Left ventricle myocardium inferior (tissue), 1 donor: ENCODE measurements at regions not wholly inside any gene's neighbourhood (a gene's known extent, or its start where the extent isn't known, plus 50 kb on each side); places are given as distances from the start of the nearest gene placed in this dataset.

Source experiments
- DNase-seq: peaks from one replicate; pipeline ENCODE4 v3.0.0-alpha.2; 2020
- H3K27ac ChIP-seq: fragments of 200-600 bp; replicated peaks from 2 replicates; pipeline ENCODE4 v1.8.0; 2021
- H3K27me3 ChIP-seq: fragments of 200-600 bp; 2 replicates; pipeline ENCODE4 v1.8.0; 2021; ENCODE audit warnings: low read depth
- H3K36me3 ChIP-seq: fragments of 200-600 bp; 2 replicates; pipeline ENCODE4 v1.8.0; 2021
- H3K4me1 ChIP-seq: fragments of 200-600 bp; 2 replicates; pipeline ENCODE4 v1.8.0; 2021
- H3K4me3 ChIP-seq: fragments of 200-600 bp; 2 replicates; pipeline ENCODE4 v1.8.0; 2021; ENCODE audit warnings: mild to moderate bottlenecking, moderate library complexity
- H3K9me3 ChIP-seq: fragments of 200-600 bp; replicated peaks from 2 replicates; pipeline ENCODE4 v1.8.0; 2021
- intact Hi-C: fragments of 100-400 bp; cut with micrococcal nuclease; formaldehyde crosslinking; loops from one replicate; pipeline ENCODE4 v1.11.0; 2022
- TF ChIP-seq, protein P1 (sequence below): fragments of 200-600 bp; IDR thresholded peaks from 2 replicates; pipeline ENCODE4 v1.8.0; 2021; ENCODE audit warnings: antibody characterized with exemption, mild to moderate bottlenecking, borderline replicate concordance
- donor health status: DM: no; HTN: yes; CAD: no; lungs with severe emphysema.

GRCh38 chr15:87667643-87668042, 588.9 kb downstream of the NTRK3 start:
- no peaks in the 10 kb centered on the region for H3K4me1 ChIP-seq

DNA sequence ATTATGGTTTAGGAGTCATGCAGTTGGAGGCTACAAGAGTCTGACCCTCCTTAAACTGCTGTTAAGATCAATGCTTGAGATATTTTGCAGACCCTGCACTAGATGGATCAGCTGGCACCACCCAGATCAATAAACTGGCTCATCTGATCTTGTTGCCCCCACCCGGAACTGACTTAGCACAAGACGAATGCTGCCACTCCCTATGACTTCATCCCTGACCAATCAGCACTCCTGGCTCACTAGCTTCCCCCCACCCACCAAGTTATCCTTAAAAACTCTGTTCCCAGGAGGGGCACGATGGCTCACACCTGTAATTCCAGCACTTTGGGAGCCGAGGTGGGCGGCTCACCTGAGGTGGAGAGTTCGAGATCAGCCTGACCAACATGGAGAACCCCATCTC, 594.0 kb downstream of the NTRK3 start:
- intact Hi-C loops: no loop called here
- Histone ChIP-seq H3K4me3 (no peak overlapping the region), H3K9me3 (peaks cover 15% of the 10 kb centered on the region), H3K36me3 (no peaks in the 10 kb centered on the region), H3K27ac (no peak overlapping the region), H3K4me1 (no peaks in the 10 kb centered on the region), H3K27me3 (no peaks in the 10 kb centered on the region)
- TF ChIP-seq, protein P1, sequence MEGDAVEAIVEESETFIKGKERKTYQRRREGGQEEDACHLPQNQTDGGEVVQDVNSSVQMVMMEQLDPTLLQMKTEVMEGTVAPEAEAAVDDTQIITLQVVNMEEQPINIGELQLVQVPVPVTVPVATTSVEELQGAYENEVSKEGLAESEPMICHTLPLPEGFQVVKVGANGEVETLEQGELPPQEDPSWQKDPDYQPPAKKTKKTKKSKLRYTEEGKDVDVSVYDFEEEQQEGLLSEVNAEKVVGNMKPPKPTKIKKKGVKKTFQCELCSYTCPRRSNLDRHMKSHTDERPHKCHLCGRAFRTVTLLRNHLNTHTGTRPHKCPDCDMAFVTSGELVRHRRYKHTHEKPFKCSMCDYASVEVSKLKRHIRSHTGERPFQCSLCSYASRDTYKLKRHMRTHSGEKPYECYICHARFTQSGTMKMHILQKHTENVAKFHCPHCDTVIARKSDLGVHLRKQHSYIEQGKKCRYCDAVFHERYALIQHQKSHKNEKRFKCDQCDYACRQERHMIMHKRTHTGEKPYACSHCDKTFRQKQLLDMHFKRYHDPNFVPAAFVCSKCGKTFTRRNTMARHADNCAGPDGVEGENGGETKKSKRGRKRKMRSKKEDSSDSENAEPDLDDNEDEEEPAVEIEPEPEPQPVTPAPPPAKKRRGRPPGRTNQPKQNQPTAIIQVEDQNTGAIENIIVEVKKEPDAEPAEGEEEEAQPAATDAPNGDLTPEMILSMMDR: no peak
- no peak for DNase-seq

More at GRCh38 chr15:87667643-87668042, 588.9 kb downstream of the NTRK3 start:
- intact Hi-C loops: no loop called here
- Histone ChIP-seq H3K4me3 (no peak overlapping the region), H3K36me3 (no peaks in the 10 kb centered on the region), H3K27ac (no peak overlapping the region), H3K27me3 (no peaks in the 10 kb centered on the region), H3K9me3 (peaks cover 22% of the 10 kb centered on the region)
- TF ChIP-seq, protein P1: no peak
- DNase-seq: no peak

DNA sequence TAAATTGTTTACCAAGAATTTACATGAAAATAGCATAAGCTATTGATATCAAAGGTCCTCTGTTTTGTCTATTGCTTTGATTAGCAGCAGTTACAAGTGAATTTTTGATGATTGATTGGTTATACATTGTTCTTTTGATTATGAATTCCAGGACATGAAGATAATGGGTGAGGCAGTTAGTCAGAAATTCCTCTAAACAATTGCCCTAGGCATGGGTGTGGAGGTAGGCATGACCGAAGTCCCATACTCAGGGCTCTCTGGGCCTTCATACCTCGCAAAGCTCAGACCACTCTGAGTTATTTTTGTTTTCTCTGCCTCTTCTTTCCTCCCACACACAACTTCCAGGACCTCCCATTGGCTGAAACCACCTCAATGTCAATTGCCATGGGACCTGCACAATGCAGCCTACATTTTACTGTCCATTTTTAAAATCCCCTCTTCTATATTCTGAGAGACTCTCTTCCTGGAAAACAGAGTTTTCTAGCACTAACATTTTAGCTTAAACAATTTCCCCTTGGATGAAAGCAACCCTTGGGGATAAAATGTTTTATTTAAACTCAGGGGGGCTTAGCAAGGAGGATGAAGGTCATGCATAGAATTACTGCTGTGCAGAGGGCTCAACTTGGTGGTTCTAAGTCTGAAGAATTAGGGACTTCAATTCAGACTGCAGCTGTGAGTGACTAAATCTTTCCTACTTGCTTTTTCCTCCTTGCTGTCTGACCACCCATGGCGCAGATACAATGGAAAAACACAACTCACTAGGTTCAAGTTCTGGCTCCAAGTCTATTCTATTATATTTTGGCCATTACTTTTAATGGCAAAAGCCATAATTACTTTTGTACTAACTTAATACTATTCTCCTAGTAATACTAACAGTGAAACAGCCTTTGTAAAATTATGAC, 594.8 kb downstream of the NTRK3 start:
- Histone ChIP-seq H3K27me3 (no peaks in the 10 kb centered on the region), H3K4me1 (no peaks in the 10 kb centered on the region), H3K9me3 (peaks cover 6% of the 10 kb centered on the region), H3K27ac (no peak overlapping the region), H3K4me3 (no peak overlapping the region), H3K36me3 (no peaks in the 10 kb centered on the region)
- TF ChIP-seq, protein P1: no peak
- intact Hi-C loops: no loop called here
- DNase-seq: no peak

- H3K9me3 ChIP-seq: peaks cover 6% of the 10 kb centered on the region
- no peak for DNase-seq
- no peaks in the 10 kb centered on the region for H3K36me3 ChIP-seq
- intact Hi-C loops: no loop called here
- TF ChIP-seq, protein P1: no peak
- H3K4me3 ChIP-seq: no peak overlapping the region
- H3K27ac ChIP-seq: no peak overlapping the region
- H3K4me1 ChIP-seq: no peaks in the 10 kb centered on the region
- no peaks in the 10 kb centered on the region for H3K27me3 ChIP-seq
Measured at GRCh38 chr15:87660251-87661129, 596.0 kb downstream of the NTRK3 start.

GRCh38 chr15:87656372-87656771, 600.2 kb downstream of the NTRK3 start:
- Histone ChIP-seq H3K36me3 (no peaks in the 10 kb centered on the region), H3K9me3 (no peaks in the 10 kb centered on the region), H3K4me3 (no peak overlapping the region), H3K27me3 (no peaks in the 10 kb centered on the region), H3K27ac (no peak overlapping the region), H3K4me1 (no peaks in the 10 kb centered on the region)
- DNase-seq: no peak
- intact Hi-C loops: no loop called here
- TF ChIP-seq, protein P1: no peak
